Esophagus squamous epithelium (tissue), 5 donors: ENCODE measurements at regions not wholly inside any gene's neighbourhood (a gene's known extent, or its start where the extent isn't known, plus 50 kb on each side); places are given as distances from the start of the nearest gene placed in this dataset.
"Not testable (repeated sequence)": the region's sequence is repeated elsewhere in the genome, so short reads cannot be mapped to it uniquely, and the experiment has no call there.

Source experiments
- DNase-seq: peaks from one replicate; lab custom pipeline; 2025; lab: John Stamatoyannopoulos, UW
- H3K27ac ChIP-seq, 4 donors: fragments of 200-600 bp; sonication (generic); one replicate each; pipeline ENCODE4 v1.5.1; 2016 to 2019; ENCODE audit warnings: mild to moderate bottlenecking in 1 of 4
- H3K27me3 ChIP-seq, 4 donors: fragments of 200-600 bp; sonication (generic); 1 replicate in 3 of 4; 2 replicates in 1 of 4; pipeline versions ENCODE4 v1.5.1 to v1.6.0; 2017 to 2021; ENCODE audit warnings: antibody characterized with exemption in 1 of 4
- H3K36me3 ChIP-seq, 3 donors: fragments of 200-600 bp; sonication (generic); one replicate each; pipeline ENCODE4 v1.5.1; 2016 to 2019
- H3K4me1 ChIP-seq, 3 donors: fragments of 200-600 bp; sonication (generic); one replicate each; pipeline ENCODE4 v1.5.1; 2017 to 2019
- H3K4me3 ChIP-seq, 4 donors: fragments of 200-600 bp; sonication (generic); 1 replicate in 3 of 4; 2 replicates in 1 of 4; pipeline ENCODE4 v1.5.1; 2016 to 2019; ENCODE audit warnings: mild to moderate bottlenecking in 2 of 4, moderate library complexity in 1 of 4
- H3K9me3 ChIP-seq, 3 donors: fragments of 200-600 bp; sonication (generic); one replicate each; pipeline ENCODE4 v1.5.1; 2016 to 2019
- POLR2A ChIP-seq, 4 donors: fragments of 450-650 bp; IDR thresholded peaks; one replicate each; pipeline ENCODE4 v1.6.1; 2017; ENCODE audit warnings: antibody characterized with exemption in 4 of 4, mild to moderate bottlenecking in 4 of 4, moderate library complexity in 3 of 4
- WGBS, 2 donors: methylation state at CpG; one replicate each; pipeline ENCODE4 v1.1.5; 2018; 5-methylcytosine and 5-hydroxymethylcytosine counted together
- intact Hi-C: fragments of 100-400 bp; cut with DNase I; formaldehyde crosslinking; loops from one replicate; pipeline ENCODE4 v1.15.0; 2022
- TF ChIP-seq, protein P1 (sequence below), 6 experiments: fragments of 450-650 bp in 4 of 6; fragments of 200-600 bp in 2 of 6; sonication (generic) in 2 of 6; IDR thresholded peaks; one replicate each; pipeline ENCODE4 v1.5.1; 2016 to 2019; ENCODE audit warnings: antibody characterized with exemption in 6 of 6, mild to moderate bottlenecking in 4 of 6, moderate library complexity in 4 of 6
- donor health status: DM: yes; HTN: yes; CAD: no.

DNA sequence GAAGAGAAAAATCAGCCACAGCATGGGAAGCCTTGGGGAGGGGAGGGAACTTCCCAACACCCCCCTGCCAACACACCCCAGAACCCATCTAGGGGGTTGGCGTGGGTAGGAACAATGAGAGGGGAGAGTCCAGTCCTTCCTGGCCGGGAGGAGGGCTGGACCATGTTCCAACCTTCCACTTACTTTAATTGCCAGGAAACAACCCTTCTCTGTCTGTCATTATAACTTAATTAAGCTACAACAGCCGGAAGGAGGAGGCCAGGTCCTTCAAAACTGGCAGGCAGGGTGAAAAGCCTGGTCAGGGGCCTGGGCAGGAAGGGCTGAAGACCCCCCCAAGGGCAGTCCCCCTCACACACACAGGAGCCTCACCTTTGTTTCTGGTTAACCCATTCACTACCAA lies 447.0 kb downstream of the SOX9 start:
- TF ChIP-seq, protein P1, sequence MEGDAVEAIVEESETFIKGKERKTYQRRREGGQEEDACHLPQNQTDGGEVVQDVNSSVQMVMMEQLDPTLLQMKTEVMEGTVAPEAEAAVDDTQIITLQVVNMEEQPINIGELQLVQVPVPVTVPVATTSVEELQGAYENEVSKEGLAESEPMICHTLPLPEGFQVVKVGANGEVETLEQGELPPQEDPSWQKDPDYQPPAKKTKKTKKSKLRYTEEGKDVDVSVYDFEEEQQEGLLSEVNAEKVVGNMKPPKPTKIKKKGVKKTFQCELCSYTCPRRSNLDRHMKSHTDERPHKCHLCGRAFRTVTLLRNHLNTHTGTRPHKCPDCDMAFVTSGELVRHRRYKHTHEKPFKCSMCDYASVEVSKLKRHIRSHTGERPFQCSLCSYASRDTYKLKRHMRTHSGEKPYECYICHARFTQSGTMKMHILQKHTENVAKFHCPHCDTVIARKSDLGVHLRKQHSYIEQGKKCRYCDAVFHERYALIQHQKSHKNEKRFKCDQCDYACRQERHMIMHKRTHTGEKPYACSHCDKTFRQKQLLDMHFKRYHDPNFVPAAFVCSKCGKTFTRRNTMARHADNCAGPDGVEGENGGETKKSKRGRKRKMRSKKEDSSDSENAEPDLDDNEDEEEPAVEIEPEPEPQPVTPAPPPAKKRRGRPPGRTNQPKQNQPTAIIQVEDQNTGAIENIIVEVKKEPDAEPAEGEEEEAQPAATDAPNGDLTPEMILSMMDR (IDR thresholded peaks at IDR 0.05): no peak
- no peak for TF ChIP-seq POLR2A (IDR thresholded peaks at IDR 0.05)
- H3K27ac ChIP-seq: no peak overlapping the region
- peaks cover 0 to 14% (median 0%) of the 10 kb centered on the region in 3 donors for H3K4me1 ChIP-seq
- intact Hi-C loops: loop anchor here (10.0 kb wide), 1 partner anchor 157 kb away; no protein-coding TSS in a partner anchor
- no peak for DNase-seq
- peaks cover 0 to 13% (median 0%) of the 10 kb centered on the region in 4 donors for H3K27me3 ChIP-seq
- H3K36me3 ChIP-seq: no peaks in the 10 kb centered on the region
- H3K9me3 ChIP-seq: no peaks in the 10 kb centered on the region
- no peak overlapping the region for H3K4me3 ChIP-seq
- WGBS, 2 donors: 53 to 58% methylated on average over 3 of the region's 3 CpGs

DNA sequence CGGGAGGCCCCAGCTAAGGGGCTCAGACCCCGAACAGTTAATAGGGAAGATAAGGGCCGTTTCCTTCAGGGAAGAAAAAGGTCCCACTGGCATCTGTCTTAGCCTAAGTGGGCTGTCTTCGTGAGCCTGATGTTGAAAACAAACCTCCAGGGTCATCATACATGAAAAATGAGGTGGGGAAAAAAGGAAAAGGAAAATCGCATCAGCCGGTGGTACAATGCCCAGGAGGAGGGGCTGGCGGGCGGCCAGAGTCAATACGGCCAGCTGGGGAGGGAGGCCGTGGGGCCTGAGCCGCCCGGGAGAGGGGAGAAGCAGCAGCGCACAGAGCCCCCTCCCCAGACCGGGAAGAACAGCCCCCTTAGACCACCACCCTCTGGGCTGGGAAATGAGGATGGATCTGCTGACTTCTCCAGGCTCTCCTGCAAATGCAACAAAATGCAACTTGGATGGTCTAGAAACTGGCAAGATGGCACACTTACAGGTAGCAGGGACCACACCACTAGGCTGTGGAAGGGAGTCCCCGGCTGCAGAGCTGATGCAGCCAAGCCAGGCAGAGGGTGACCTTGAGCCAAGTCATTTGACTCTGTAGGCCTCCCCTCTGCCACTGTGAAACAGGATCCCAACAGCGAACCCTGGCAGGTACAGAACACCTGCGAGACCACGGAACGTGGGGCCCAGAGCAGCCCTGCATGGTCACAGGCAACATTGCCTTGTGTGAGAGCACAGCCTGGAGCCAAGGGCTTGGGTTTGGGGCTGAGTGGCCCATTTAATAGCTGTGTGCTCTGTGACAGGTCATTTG lies 448.5 kb downstream of the SOX9 start:
- DNase-seq: no peak
- H3K36me3 ChIP-seq: no peaks in the 10 kb centered on the region
- no peak for TF ChIP-seq POLR2A (IDR thresholded peaks at IDR 0.05)
- TF ChIP-seq, protein P1 (IDR thresholded peaks at IDR 0.05): no peak
- 44 to 71% methylated on average over 14 to 15 of the region's 19 CpGs for WGBS, 2 donors
- H3K27ac ChIP-seq: no peak overlapping the region
- peaks cover 0 to 18% (median 0%) of the 10 kb centered on the region in 3 donors for H3K4me1 ChIP-seq
- intact Hi-C loops: loop anchor here (10.0 kb wide), 1 partner anchor 155 kb away; no protein-coding TSS in a partner anchor
- no peaks in the 10 kb centered on the region for H3K9me3 ChIP-seq
- peaks cover 0 to 27% (median 0%) of the 10 kb centered on the region in 4 donors for H3K27me3 ChIP-seq
- no peak overlapping the region for H3K4me3 ChIP-seq

DNA sequence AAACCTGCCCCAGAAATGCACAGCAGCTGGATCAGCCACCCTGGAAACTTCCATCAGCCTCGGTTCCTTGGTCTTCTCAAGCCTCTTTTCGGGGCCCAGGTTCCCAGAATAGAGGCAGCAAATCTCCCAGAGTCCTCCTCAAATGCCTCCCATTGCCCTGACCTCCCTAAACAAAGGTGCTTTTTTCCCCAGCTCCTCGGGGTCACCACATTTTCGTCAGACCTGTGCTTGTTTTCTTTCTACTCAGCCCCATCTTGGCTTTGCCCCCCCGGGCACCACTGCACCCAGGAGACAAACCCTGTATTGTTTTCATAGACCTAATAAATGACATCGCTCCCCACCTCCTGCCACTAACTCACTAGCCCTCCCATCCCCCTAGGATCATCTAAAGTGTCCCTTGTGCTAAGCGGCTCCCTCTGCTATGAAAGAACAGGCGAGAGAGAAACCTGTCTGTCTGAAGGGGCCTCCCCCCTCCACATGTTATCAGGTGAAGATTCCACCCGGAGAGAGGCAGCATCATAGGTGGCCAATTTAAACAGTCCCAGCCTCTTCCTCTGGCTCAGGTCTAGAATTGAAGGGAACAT lies 451.1 kb downstream of the SOX9 start:
- no peak for TF ChIP-seq POLR2A (IDR thresholded peaks at IDR 0.05)
- TF ChIP-seq, protein P1 (IDR thresholded peaks at IDR 0.05): no peak
- H3K36me3 ChIP-seq: no peaks in the 10 kb centered on the region
- intact Hi-C loops: no loop called here
- 58 to 70% methylated on average over 5 to 8 of the region's 9 CpGs for WGBS, 2 donors
- no peak overlapping the region for H3K4me3 ChIP-seq
- no peak overlapping the region for H3K27ac ChIP-seq
- peaks cover 0 to 33% (median 0%) of the 10 kb centered on the region in 4 donors for H3K27me3 ChIP-seq
- H3K4me1 ChIP-seq: peaks cover 0 to 14% (median 0%) of the 10 kb centered on the region in 3 donors
- no peaks in the 10 kb centered on the region for H3K9me3 ChIP-seq
- no peak for DNase-seq

DNA sequence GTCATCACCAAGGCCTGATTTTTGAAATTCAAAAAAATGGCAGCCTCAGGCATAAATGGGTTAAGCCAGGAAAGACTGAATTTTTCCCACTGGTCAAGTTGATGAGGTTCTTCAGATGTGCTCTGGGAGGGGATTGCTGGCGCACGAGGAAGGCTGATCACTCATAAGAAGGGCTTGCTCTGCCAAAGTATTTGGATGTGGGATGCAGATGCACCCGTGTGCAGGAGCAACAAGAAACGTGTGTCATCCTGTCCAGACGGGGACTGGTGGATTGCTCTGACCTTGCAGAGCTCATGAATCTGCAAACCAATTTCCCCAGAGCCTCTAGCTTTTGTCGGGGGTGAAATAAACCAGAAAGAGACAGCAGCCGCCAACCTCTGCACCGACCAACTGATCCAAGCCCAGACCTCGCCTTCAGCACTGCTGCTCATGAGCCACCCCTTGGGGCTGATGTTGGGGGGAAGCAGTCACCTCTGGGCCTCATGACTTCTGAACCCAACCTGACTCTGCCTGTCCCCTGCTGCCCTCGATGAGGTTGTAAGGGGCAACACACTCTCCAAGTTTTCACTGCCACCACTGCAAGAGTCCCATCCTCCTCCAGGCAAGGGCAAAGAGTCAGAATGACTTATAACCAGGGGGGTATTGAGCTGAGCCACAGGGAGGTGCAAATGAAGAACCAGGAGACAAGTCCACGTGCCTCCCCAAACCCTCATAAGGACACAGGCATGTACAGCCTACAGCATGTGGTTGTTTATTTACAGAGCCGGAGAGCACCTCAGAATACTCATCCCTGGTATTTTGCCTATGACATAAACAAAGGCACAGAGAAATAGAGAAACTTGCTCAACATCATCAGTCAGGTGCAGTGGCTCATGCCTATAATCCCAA lies 452.0 kb downstream of the SOX9 start:
- Histone ChIP-seq H3K9me3 (no peaks in the 10 kb centered on the region), H3K4me3 (no peak overlapping the region), H3K27ac (no peak overlapping the region), H3K36me3 (no peaks in the 10 kb centered on the region), H3K27me3 (peaks cover 0 to 32% (median 0%) of the 10 kb centered on the region in 4 donors), H3K4me1 (peaks cover 0 to 7% (median 0%) of the 10 kb centered on the region in 3 donors)
- intact Hi-C loops: no loop called here
- DNase-seq: no peak
- no peak for TF ChIP-seq POLR2A (IDR thresholded peaks at IDR 0.05)
- TF ChIP-seq, protein P1 (IDR thresholded peaks at IDR 0.05): no peak
- 23 to 35% methylated on average over 4 to 7 of the region's 12 CpGs for WGBS, 2 donors

DNA sequence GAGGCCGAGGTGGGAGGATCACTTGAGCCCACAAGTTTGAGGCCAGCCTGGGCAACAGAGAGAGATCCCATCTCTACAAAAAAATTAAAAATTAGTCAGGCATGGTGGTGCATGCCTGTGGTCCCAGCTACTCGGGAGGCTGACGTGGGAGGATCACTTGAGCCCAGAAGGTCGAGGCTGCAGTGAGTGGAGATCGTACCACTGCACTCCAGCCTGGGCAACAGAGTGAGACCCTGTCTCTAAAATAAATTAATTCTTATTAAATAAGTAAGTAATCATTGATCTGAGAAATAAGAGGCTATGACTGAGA lies 452.6 kb downstream of the SOX9 start:
- H3K36me3 ChIP-seq, DNase-seq, intact Hi-C loops, H3K4me1 ChIP-seq, H3K9me3 ChIP-seq, H3K4me3 ChIP-seq, H3K27ac ChIP-seq: not testable (repeated sequence)
- peaks cover 0 to 26% (median 0%) of the 10 kb centered on the region in 4 donors for H3K27me3 ChIP-seq
- WGBS, 2 donors: 81 to 89% methylated on average over 3 of the region's 5 CpGs
